HT1080 (cell line): ENCODE measurements at regions not wholly inside any gene's neighbourhood (a gene's known extent, or its start where the extent isn't known, plus 50 kb on each side); places are given as distances from the start of the nearest gene placed in this dataset.
A peak's percentile ranks its signal among the peaks of the same experiment; 100 is the strongest.
"Not testable (repeated sequence)": the region's sequence is repeated elsewhere in the genome, so short reads cannot be mapped to it uniquely, and the experiment has no call there.

Experiments used
- DNase-seq: peaks from one replicate; pipeline ENCODE4 v3.0.0-alpha.2; 2015; ENCODE audit warnings: low read depth

DNA sequence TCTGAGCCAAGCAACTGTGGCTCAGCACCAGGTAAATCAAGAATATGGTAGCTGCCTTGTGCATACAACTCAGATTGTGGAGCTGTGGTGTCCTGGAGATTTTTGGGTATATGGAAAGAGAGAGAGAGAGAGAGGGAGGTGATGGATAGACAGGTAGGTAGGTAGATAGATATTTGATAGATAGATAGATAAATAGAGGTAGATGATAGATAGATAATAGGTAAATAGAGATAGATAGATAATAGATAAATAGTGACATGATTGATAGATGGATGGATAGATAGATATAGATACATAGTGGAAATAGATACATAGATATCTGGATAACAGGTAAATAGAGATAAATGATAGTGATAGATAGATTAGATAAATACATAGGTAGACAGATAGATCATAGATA is 206.3 kb downstream of the KLF6 start:
- DNase-seq, result no peak

DNA sequence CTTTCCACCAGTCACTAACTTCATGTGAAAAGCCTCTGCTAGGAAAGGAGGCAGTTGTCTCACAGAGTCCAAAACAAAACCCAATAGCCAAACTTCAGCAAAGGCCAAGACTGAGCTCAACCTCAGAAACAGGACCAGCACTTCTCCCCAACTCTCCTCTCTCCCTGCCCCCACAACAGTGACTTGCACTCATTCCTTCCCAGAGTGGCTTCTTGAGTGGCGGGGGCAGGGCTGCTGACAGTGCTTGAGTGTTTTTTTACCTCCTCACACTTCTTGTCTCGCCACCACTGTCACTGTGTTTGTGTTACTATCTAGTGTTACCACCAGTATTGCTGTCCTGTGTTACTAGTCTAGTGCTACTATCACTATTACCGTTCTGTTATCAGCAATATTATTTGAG is 206.8 kb downstream of the KLF6 start:
- DNase-seq, result no peak

DNA sequence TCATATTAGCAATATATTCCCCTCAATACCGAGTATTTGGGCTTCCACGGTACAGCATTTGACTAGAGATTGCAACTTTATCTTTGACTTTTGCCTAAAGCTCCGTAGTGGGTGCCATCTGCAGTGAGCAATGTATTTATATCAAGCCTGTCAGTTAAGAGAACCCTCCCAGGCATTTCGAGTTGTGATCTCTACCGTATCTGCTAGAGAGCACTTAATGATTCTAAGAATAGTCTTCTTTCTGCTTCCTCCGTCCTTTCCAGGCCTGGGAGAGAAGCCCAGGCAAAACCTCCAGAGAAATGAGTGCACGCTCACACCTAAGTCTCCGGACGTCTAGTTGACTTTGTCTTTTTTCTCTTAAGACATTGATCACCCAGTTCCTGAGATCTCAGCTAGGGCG is 210.6 kb downstream of the KLF6 start:
- no peak for DNase-seq

GRCh38 chr10:3573498-3573897 is 211.5 kb downstream of the KLF6 start:
- no peak for DNase-seq

DNA sequence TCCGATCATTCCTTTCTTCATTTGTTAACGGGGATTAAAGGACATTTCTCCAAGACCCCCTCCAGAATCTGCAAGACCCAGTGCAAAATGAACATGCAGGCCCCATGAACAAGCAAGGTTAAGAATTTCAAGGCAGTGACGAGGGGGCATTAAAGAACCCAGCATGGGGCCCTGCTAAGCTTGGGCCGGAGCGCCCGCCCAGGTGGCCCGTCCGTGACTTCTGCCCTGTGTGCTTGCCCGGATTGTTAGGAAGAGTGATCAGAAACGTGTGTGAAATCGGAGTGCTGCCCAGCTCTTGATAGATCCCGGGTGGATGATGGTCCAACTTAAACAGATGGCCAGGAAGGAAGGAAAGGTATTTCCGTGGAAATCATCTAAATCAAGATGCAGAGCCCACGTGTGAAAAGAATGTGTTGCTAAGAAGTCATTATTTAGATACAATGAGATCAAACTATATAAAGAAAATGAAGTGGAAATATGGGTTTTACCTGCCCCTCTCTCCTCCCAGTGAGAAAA is 213.6 kb downstream of the KLF6 start:
- no peak for DNase-seq

DNA sequence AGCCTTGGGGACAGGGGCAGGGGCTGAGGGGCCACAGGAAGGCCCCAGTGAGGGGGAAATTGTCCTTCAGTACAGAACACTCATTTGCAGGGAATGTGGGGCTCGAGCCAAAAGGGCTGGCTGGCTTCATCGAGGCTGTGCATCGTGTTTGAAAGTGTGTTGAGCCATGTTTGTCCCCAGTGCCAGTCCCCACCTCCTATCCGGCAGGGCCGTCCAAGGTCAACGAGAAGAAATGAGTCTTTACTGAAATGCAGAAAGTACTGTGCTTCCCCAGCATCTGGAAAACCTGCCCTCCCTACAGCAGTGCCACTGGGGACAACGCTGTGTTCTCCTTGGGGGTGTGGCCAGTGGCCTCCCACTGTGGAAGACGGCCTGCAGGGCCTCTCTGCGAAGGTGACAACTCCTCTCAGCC is 214.1 kb downstream of the KLF6 start:
- DNase-seq, result no peak

GRCh38 chr10:3570131-3570729 is 214.8 kb downstream of the KLF6 start:
- DNase-seq, result no peak

- no peak for DNase-seq
Measured at GRCh38 chr10:3568983-3569382, 216.0 kb downstream of the KLF6 start.

DNA sequence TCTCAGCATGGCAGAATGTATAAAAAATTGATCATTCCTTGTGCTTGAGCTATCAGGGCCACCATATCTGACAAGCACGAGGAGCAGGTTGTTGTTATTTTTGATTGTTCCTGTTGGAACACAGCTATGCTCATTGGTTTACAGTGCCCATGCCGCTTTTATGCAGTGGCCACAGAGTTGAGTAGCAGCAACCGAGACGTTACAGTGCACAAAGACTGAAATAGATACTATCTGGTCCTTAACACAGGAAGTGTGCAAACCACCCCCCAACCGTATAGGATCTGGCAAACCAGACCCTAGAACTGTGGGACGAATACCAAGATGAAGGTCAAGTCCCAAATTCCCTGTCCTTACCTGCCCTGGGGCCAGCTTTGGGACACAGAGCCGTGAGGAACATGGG is 216.6 kb downstream of the KLF6 start:
- DNase-seq, result no peak

GRCh38 chr10:3567291-3567963 is 217.6 kb downstream of the KLF6 start:
- DNase-seq, result no peak

DNA sequence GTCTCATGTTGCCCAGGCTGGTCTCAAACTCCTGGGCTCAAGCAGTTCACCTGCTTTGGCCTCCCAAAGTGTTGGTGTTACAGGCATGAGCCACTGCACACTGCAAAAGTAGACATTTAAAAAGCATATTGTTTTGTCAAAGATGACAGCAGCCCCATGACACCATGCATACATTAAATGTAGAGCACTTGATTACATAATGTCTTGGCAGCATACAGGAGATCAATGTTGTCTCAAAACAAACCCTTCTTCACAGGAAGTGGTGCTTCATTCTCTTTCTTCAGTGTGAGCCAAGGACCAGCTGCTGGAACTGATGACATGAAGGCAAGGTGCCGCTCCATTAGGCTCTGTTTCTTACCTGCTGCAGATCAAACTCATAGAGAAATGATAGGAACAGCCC is 218.4 kb downstream of the KLF6 start:
- DNase-seq, result no peak

DNA sequence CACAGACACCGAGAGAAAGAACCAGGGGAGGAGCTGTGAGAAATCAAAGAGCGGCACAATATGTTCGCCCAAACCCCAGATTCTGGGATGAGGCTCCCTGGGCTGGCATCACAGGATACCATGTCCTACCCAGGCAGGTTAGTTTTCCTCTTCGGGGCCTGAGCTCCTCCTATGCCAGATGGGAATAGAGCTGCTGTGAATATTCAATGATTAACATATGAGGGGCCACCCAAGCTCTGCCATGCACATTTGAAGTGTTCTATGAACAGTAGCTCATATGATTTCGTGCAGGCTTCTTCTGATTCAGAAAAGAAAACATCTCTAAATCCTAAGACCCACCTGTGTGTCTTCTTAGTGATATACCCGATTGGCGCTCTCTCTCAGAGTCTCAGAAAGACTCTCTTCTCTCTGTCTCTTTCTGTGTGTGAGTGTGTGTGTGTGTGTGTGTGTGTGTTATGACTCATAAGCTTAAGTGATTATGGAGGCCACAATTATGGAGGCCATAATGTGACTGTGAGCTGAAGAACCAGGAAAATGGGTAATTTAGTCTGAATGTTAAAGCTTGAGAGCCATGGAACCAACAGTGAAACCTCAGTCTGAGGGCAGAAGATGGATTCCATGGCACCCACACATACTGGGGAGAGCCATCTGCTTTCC is 220.5 kb downstream of the KLF6 start:
- DNase-seq, result no peak

- no peak for DNase-seq
Measured at GRCh38 chr10:3563298-3563697, 221.7 kb downstream of the KLF6 start.

GRCh38 chr10:3560628-3561027 is 224.4 kb downstream of the KLF6 start:
- DNase-seq, result not testable (repeated sequence)

DNA sequence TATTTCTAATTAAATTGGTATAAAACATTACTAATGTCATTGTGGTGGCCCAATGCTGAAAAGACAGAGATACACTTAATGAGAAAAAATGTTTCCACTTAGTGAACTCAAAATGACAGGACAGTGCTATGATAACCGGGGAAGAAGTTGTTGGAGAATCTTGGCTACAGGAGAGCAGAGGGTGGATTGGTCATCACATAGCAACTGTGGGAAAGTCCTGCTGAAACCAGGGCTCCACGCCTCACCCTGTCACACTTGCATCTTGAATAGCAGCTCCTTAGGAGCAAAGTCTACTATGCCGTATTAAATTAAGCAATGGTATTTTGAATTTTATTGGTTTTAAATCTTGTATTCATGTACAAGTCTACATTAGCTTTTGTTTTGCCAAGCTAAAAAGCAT is 225.5 kb downstream of the KLF6 start:
- DNase-seq, result no peak

DNA sequence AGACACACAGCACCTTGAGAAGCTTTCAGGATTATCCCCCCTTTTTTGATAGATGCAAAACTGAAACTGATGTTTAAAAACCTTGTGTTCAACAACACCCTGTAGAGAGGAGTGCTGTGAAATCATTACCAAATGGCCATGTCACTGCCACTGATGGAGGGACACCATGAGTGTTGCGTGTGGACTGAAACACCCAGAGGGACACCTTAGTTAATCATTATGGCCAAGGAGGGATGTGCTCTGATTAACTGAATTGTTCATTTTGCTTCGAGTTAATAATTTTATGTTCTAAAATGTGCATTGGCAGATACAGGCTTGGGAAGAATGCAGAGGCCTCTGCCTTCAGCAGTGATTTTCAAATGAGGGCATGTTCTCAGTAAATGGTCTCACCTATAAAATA is 226.0 kb downstream of the KLF6 start:
- DNase-seq, result no peak

GRCh38 chr10:3556191-3557017 is 228.6 kb downstream of the KLF6 start:
- not testable (repeated sequence) for DNase-seq

DNA sequence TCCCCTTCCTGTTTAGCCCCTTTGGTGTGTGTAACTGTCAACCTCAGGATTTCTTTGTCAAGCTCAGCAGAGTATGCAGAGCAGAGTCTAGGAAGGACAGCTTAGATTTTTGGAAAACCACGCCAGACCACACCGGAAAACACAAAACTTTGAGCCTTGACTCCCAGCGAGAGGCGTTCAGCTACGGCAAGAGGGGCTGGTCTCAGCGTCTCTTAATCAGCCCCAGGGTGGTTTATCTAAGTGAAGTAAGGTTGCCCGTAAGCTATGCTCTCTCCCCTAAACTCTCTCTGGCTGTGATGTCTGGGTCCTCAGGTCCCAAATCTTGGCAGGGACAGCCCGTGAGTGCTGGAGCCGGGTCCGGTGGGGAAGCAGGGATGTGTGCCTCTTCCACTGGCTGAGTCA is 230.9 kb downstream of the KLF6 start:
- DNase-seq, result no peak

DNA sequence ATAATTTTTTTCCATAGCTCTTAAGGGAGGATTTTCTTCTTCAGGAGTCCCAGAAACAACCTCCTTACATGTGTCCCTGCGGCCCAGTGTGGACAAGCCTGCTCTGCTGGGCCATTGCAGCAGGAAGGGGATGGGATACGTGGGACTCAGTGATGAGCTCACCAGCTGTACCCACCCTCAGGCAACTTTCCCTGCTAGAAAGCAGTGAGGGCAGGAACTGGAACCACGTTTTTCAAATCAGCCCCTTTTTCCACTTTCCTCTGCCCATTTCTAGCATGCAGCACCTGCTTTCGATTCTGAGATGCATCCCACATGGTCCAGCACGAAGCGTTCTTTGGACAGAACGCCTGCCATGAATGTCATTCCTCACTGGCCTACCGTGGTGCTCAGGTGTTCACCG is 232.7 kb downstream of the KLF6 start:
- no peak for DNase-seq

DNA sequence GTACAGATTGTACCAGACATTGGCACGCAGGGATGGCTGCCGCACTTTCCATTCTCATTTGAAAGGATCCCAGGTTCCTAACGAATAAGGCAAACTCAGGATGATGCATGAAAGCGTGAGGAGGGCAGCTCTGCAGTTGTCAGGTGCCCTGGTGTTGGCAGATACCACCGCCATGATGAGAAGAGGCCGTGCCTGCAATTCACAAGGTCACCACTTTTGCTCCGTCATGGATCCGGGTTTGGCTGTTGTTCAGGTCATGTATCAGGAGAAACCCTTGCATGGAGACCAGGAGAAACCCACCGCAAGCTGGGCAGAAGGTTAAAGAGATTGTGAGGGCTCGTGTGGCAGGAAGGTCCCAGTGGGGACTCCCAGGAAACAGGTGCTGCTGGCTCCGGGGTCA is 233.2 kb downstream of the KLF6 start:
- no peak for DNase-seq

DNA sequence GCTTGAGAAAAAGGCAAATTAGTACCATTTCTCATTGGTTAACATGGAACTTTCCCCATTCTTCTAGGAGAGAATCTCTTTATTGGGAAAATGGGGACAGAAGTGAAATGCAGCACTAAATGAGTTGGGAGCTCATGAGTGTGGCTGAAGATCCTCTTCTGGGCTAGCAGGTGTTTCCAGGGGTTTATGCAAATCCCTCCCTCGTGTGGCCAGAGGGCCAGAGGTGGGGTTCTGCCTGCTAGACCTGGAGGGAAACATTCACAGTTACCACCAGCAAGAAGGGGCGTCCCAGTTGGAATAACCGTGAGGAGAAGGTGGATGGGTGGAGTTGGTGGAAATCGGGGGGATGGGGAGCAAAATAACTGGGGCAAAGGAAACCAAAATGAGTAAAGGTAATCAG is 235.9 kb downstream of the KLF6 start:
- no peak for DNase-seq

GRCh38 chr10:3548702-3549101 is 236.3 kb downstream of the KLF6 start:
- peak; percentile 46 for DNase-seq
